Neuronal stem cell (in vitro differentiated cells): ENCODE measurements at regions not wholly inside any gene's neighbourhood (a gene's known extent, or its start where the extent isn't known, plus 50 kb on each side); places are given as distances from the start of the nearest gene placed in this dataset.

Source experiments
- DNase-seq: peaks from one replicate; pipeline ENCODE4 v3.0.0-alpha.2; 2013; ENCODE audit warnings: low spot score
- H2AFZ ChIP-seq: one replicate; pipeline ENCODE4 v1.6.1; 2013; ENCODE audit warnings: mild to moderate bottlenecking, low read length, inconsistent platforms
- H2AK5ac ChIP-seq: 2 replicates; pipeline ENCODE4 v1.6.1; 2013; ENCODE audit warnings: low read depth, mild to moderate bottlenecking, inconsistent platforms, low read length, moderate library complexity, mixed read lengths
- H2BK120ac ChIP-seq: 2 replicates; pipeline ENCODE4 v1.6.1; 2013; ENCODE audit warnings: low read depth, mild to moderate bottlenecking, inconsistent platforms, low read length, moderate library complexity, mixed read lengths
- H2BK12ac ChIP-seq: one replicate; pipeline ENCODE4 v1.6.1; 2013; ENCODE audit warnings: low read length, inconsistent platforms
- H2BK15ac ChIP-seq: 2 replicates; pipeline ENCODE4 v1.6.1; 2013; ENCODE audit warnings: mild to moderate bottlenecking, low read length, inconsistent platforms, mixed read lengths
- H2BK5ac ChIP-seq: one replicate; pipeline ENCODE4 v1.6.1; 2013; ENCODE audit warnings: inconsistent platforms, mild to moderate bottlenecking, low read length, moderate library complexity
- H3K14ac ChIP-seq: one replicate; pipeline ENCODE4 v1.6.1; 2013; ENCODE audit warnings: low read length, inconsistent platforms
- H3K18ac ChIP-seq: 2 replicates; pipeline ENCODE4 v1.6.1; 2013; ENCODE audit warnings: low read length, inconsistent platforms
- H3K23ac ChIP-seq: 2 replicates; pipeline ENCODE4 v1.6.1; 2013; ENCODE audit warnings: low read depth, mild to moderate bottlenecking, mixed read lengths, low read length, inconsistent platforms; ENCODE audit not compliant: poor library complexity
- H3K27ac ChIP-seq: replicated peaks from 3 replicates; pipeline ENCODE4 v1.5.1; 2013; ENCODE audit warnings: low read length, inconsistent platforms
- H3K27me3 ChIP-seq, 3 experiments: 2 replicates each; pipeline ENCODE4 v1.6.1; 2013; ENCODE audit warnings: low read length in 3 of 3, mild to moderate bottlenecking in 2 of 3, inconsistent platforms in 1 of 3, low read depth in 1 of 3, mixed read lengths in 1 of 3, moderate library complexity in 1 of 3; ENCODE audit not compliant: control insufficient read depth in 3 of 3, insufficient read depth in 3 of 3
- H3K36me3 ChIP-seq, 2 donors: replicated peaks in 1 of 2; 2 replicates each; pipeline ENCODE4 v1.6.1; 2013; ENCODE audit warnings: low read length in 2 of 2; ENCODE audit not compliant: control insufficient read depth in 2 of 2, insufficient read depth in 2 of 2
- H3K4ac ChIP-seq: 2 replicates; pipeline ENCODE4 v1.6.1; 2013; ENCODE audit warnings: inconsistent platforms, mild to moderate bottlenecking, low read length, moderate library complexity
- H3K4me1 ChIP-seq, 2 donors: 1 replicate in 1 of 2; 2 replicates in 1 of 2; pipeline ENCODE4 v1.6.1; 2013; ENCODE audit warnings: low read length in 2 of 2, low read depth in 1 of 2; ENCODE audit not compliant: control insufficient read depth in 2 of 2, insufficient read depth in 1 of 2
- H3K4me2 ChIP-seq: one replicate; pipeline ENCODE4 v1.6.1; 2013; ENCODE audit warnings: mild to moderate bottlenecking, low read length, inconsistent platforms; ENCODE audit not compliant: insufficient read depth, poor library complexity, severe bottlenecking
- H3K4me3 ChIP-seq, 2 donors: 2 replicates each; pipeline ENCODE4 v1.5.1; 2013; ENCODE audit warnings: low read length in 2 of 2, mild to moderate bottlenecking in 2 of 2, inconsistent platforms in 1 of 2, moderate library complexity in 1 of 2
- H3K79me1 ChIP-seq: one replicate; pipeline ENCODE4 v1.6.1; 2013; ENCODE audit warnings: low read depth, mild to moderate bottlenecking, inconsistent platforms, low read length, moderate library complexity
- H3K9ac ChIP-seq: one replicate; pipeline ENCODE4 v1.6.1; 2013; ENCODE audit warnings: mild to moderate bottlenecking, low read depth, low read length, inconsistent platforms; ENCODE audit not compliant: poor library complexity
- H3K9me3 ChIP-seq, 2 donors: replicated peaks in 1 of 2; 2 replicates each; pipeline versions ENCODE3 to v1.6.1; 2013; ENCODE audit warnings: low read length in 2 of 2, mild to moderate bottlenecking in 2 of 2, inconsistent platforms in 1 of 2, low read depth in 1 of 2, mixed read lengths in 1 of 2, moderate library complexity in 1 of 2; ENCODE audit not compliant: control insufficient read depth in 2 of 2, insufficient read depth in 1 of 2
- H4K8ac ChIP-seq: one replicate; pipeline ENCODE4 v1.6.1; 2013; ENCODE audit warnings: low read depth, mild to moderate bottlenecking, inconsistent platforms, low read length, moderate library complexity
- H4K91ac ChIP-seq: one replicate; pipeline ENCODE4 v1.6.1; 2013; ENCODE audit warnings: low read length, low read depth, mild to moderate bottlenecking, inconsistent platforms; ENCODE audit not compliant: poor library complexity
- WGBS, 2 donors: extraction: QIAGEN DNeasy Blood & Tissue Kit; methylation state at CpG; one replicate each; pipeline ENCODE4 v1.1.7; 2013; ENCODE audit warnings: missing lambda C conversion rate in 2 of 2, mixed read lengths in 1 of 2; ENCODE audit not compliant: insufficient read length in 2 of 2, insufficient replicate concordance in 1 of 2; ENCODE audit errors: extremely low coverage in 2 of 2; 5-methylcytosine and 5-hydroxymethylcytosine counted together

DNA sequence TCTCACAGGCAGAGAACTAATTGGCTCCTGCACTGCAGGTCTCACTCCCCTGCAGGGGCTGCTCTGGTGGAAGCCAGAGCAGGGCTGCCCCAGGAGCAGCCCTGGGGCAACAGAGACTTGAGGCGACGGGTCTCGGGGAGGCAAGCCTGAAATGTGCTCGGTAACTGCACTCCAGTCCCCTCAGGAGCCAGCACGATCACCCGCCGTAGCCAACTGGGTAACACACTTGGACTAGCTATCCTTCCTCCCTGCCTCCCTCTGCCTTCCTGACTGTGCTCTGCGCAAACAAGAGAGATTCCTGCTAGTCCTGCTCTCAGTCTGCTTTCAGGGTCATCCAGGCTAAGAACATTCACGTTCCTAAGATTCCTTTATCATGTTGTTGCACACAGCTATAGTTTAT is 140.7 kb upstream of the NSMCE3 start:
- H4K8ac ChIP-seq, result no peak overlapping the region
- H3K27ac ChIP-seq, result no peak overlapping the region
- H3K79me1 ChIP-seq, result no peaks in the 10 kb centered on the region
- no peak overlapping the region for H3K4me3 ChIP-seq
- H2AFZ ChIP-seq, result no peak overlapping the region
- no peak overlapping the region for H3K9ac ChIP-seq
- no peaks in the 10 kb centered on the region for H3K27me3 ChIP-seq
- H3K9me3 ChIP-seq, result no peaks in the 10 kb centered on the region
- no peak for DNase-seq
- no peak overlapping the region for H4K91ac ChIP-seq
- no peak overlapping the region for H2BK5ac ChIP-seq
- H2BK12ac ChIP-seq, result no peak overlapping the region
- WGBS, 2 donors, result no CpG with 5 or more reads among the region's 9 CpGs
- peaks cover 0 to 5% of the 10 kb centered on the region in 2 donors for H3K4me1 ChIP-seq
- no peak overlapping the region for H3K4ac ChIP-seq
- no peak overlapping the region for H2BK15ac ChIP-seq
- H3K23ac ChIP-seq, result no peak overlapping the region
- H3K14ac ChIP-seq, result no peak overlapping the region
- H3K36me3 ChIP-seq, result no peaks in the 10 kb centered on the region
- no peak overlapping the region for H2AK5ac ChIP-seq
- H3K4me2 ChIP-seq, result no peak overlapping the region
- no peak overlapping the region for H2BK120ac ChIP-seq
- H3K18ac ChIP-seq, result no peak overlapping the region

DNA sequence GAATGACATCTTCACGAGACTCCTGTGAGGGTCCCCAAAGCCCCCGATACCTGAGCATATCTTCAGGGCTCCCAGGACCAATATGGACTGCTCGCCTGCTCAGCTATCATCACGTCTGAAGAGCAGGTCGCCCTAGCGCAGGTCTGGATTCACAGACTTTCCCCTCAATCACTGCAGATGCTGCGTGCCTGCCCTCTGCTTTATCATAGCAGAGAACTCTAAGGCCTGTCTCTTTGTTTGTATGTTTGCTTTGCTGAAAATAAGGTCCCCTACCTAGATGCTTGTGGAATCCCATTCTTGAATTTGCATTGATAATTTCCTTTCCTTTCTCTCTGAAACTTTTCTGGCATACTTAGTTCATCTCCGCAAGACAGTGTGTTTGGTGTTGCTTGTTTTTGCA is 140.3 kb upstream of the NSMCE3 start:
- H3K4me1 ChIP-seq, result peaks cover 0 to 5% of the 10 kb centered on the region in 2 donors
- H2BK12ac ChIP-seq, result no peak overlapping the region
- no peak overlapping the region for H3K9ac ChIP-seq
- no peaks in the 10 kb centered on the region for H3K27me3 ChIP-seq
- H3K4me2 ChIP-seq, result no peak overlapping the region
- H2BK15ac ChIP-seq, result no peak overlapping the region
- no peak overlapping the region for H3K23ac ChIP-seq
- no peak overlapping the region for H3K4ac ChIP-seq
- DNase-seq, result no peak
- H3K79me1 ChIP-seq, result no peaks in the 10 kb centered on the region
- no peak overlapping the region for H3K14ac ChIP-seq
- H2BK5ac ChIP-seq, result no peak overlapping the region
- H4K8ac ChIP-seq, result no peak overlapping the region
- H3K4me3 ChIP-seq, result no peak overlapping the region
- H3K18ac ChIP-seq, result no peak overlapping the region
- H2BK120ac ChIP-seq, result no peak overlapping the region
- H2AK5ac ChIP-seq, result no peak overlapping the region
- no peaks in the 10 kb centered on the region for H3K9me3 ChIP-seq
- no peak overlapping the region for H2AFZ ChIP-seq
- no peaks in the 10 kb centered on the region for H3K36me3 ChIP-seq
- no peak overlapping the region for H4K91ac ChIP-seq
- H3K27ac ChIP-seq, result no peak overlapping the region
- WGBS, 2 donors, result no CpG with 5 or more reads among the region's 8 CpGs

DNA sequence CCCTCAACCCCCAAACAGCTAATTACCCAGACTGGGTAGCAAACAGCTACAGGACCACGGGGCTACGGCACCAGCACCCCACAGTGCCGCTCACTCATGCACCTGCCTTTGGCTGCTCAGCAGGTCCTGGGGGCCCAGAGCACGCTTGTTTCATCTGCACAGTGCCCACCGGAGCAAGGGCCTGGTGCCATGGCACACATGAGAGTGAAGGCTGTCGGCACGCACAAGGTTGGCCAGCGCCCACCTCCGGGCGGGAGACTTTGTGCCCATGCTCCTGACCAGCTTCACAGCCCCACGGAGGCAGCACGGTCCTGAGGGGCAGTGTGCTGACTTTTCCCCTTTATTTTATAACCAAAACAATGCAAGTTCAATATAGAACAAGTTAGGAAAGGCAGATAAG is 135.9 kb upstream of the NSMCE3 start:
- WGBS, 2 donors, result no CpG with 5 or more reads among the region's 12 CpGs

DNA sequence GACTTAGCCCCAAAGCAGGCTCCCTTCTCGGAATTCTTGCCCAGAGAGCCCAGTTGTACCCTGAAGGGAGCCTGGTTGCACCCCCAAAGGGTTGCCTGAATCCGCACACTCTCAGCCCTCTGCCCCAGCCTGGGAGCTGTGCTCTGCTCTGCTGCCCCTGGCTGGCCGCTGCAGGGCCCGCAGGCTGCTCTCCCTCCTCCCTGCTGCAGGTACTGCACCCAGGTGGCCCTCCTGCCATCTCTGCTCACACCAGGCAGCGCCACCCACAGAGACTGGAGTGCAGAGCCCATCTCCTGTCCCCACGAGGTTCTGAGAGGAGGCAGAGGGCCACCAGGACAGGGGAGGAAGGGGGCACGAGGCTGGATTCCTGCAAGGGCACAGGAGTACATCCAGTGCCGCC is 134.2 kb upstream of the NSMCE3 start:
- no peak overlapping the region for H2AFZ ChIP-seq
- no peaks in the 10 kb centered on the region for H3K36me3 ChIP-seq
- peak overlapping the region; percentile 17 for H3K9ac ChIP-seq
- H3K4me3 ChIP-seq, result no peak overlapping the region
- H3K9me3 ChIP-seq, result no peaks in the 10 kb centered on the region
- no peak overlapping the region for H3K4me2 ChIP-seq
- peak overlapping the region; percentile 31 for H3K14ac ChIP-seq
- H2BK15ac ChIP-seq, result no peak overlapping the region
- no peak for DNase-seq
- no peak overlapping the region for H3K18ac ChIP-seq
- H3K23ac ChIP-seq, result peak overlapping the region; percentile 10
- no peaks in the 10 kb centered on the region for H3K79me1 ChIP-seq
- H3K4me1 ChIP-seq, result no peaks in the 10 kb centered on the region
- H2AK5ac ChIP-seq, result peak overlapping the region; percentile 54
- no peak overlapping the region for H4K8ac ChIP-seq
- no peak overlapping the region for H3K27ac ChIP-seq
- no peak overlapping the region for H4K91ac ChIP-seq
- no peaks in the 10 kb centered on the region for H3K27me3 ChIP-seq
- no peak overlapping the region for H2BK120ac ChIP-seq
- WGBS, 2 donors, result no CpG with 5 or more reads among the region's 8 CpGs
- no peak overlapping the region for H3K4ac ChIP-seq
- no peak overlapping the region for H2BK12ac ChIP-seq
- H2BK5ac ChIP-seq, result peak overlapping the region; percentile 62

More for the DNA sequence above, 135.9 kb upstream of the NSMCE3 start:
- Histone ChIP-seq H2BK5ac (peak overlapping the region; percentile 25), H2AFZ (no peak overlapping the region), H3K4me1 (peaks cover 0 to 5% of the 10 kb centered on the region in 2 donors), H3K9me3 (no peaks in the 10 kb centered on the region), H3K9ac (no peak overlapping the region), H2BK12ac (no peak overlapping the region), H3K79me1 (no peaks in the 10 kb centered on the region), H3K27me3 (no peaks in the 10 kb centered on the region), H2BK120ac (no peak overlapping the region), H3K4me2 (no peak overlapping the region), H3K23ac (peak overlapping the region; percentile 83), H3K4ac (no peak overlapping the region), H3K27ac (no peak overlapping the region), H3K4me3 (peak overlapping the region in 1 of 2 donors; percentile 43), H2BK15ac (no peak overlapping the region), H4K91ac (peak overlapping the region; percentile 44), H3K18ac (peak overlapping the region; percentile 57), H2AK5ac (peak overlapping the region; percentile 31), H4K8ac (no peak overlapping the region), H3K14ac (peak overlapping the region; percentile 84), H3K36me3 (no peaks in the 10 kb centered on the region)
- no peak for DNase-seq
